HEK293T (cell line): ENCODE measurements at regions not wholly inside any gene's neighbourhood (a gene's known extent, or its start where the extent isn't known, plus 50 kb on each side); places are given as distances from the start of the nearest gene placed in this dataset.

Experiments
- BHLHE40 ChIP-seq: fragments of 450-650 bp; IDR thresholded peaks from 2 replicates; pipeline ENCODE4 v1.6.1; 2016; ENCODE audit warnings: mild to moderate bottlenecking, moderate library complexity, borderline replicate concordance
- ELF4 ChIP-seq: fragments of 450-650 bp; IDR thresholded peaks from 2 replicates; pipeline ENCODE4 v1.6.1; 2017; ENCODE audit warnings: antibody characterized with exemption
- FOXM1 ChIP-seq: fragments of 450-650 bp; IDR thresholded peaks from 2 replicates; pipeline ENCODE4 v1.6.1; 2017; ENCODE audit warnings: mild to moderate bottlenecking, borderline replicate concordance
- LEF1 ChIP-seq: fragments of 450-650 bp; IDR thresholded peaks from 2 replicates; pipeline ENCODE4 v1.6.1; 2017; ENCODE audit warnings: mild to moderate bottlenecking, borderline replicate concordance
- SP1 ChIP-seq: fragments of 450-650 bp; IDR thresholded peaks from 2 replicates; pipeline ENCODE4 v1.6.1; 2017
- ZNF384 ChIP-seq: fragments of 450-650 bp; IDR thresholded peaks from 2 replicates; pipeline ENCODE4 v1.6.1; 2016

DNA sequence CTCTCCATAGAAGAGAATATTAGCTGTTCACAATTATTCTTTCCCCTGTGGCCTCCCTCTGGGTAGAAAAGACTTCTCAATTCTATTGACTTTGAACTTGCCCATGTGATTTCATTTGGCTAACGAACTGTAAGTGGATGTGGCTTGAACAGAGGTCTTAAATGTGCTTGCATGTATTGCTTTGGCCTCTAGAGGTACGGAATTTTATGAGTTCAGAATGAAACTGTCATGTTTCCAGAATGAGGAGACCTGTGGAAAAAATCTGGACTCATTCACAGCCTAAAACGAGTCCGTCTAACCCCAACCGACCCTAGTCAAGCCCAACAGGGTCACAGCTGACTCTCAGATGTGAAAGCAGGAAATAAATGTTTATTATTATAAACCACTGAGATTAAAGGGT is 596.7 kb upstream of the UBE2E2 start:
- TF ChIP-seq LEF1, result no peak
- no peak for TF ChIP-seq FOXM1
- no peak for TF ChIP-seq SP1
- no peak for TF ChIP-seq BHLHE40
- no peak for TF ChIP-seq ELF4
- TF ChIP-seq ZNF384, result no peak
